IMR-90 (cell line): ENCODE measurements at regions not wholly inside any gene's neighbourhood (a gene's known extent, or its start where the extent isn't known, plus 50 kb on each side); places are given as distances from the start of the nearest gene placed in this dataset.

Experiments
- ATAC-seq: fragments of 200-7000 bp; cut with Tn5 transposase; 2 replicates; pipeline ENCODE4 v1.9.1; 2020; ENCODE audit warnings: low read depth, mild to moderate bottlenecking, moderate library complexity
- BruUV-seq: library from RNA; stranded (reverse); fragments of 400-500 nt; replicated peaks from 2 replicates; lab custom pipeline; 2021; lab: Mats Ljungman, UMichigan
- CTCF ChIA-PET: fragments of 300-600 bp; formaldehyde crosslinking; extraction: SDS; loops from one replicate; lab custom pipeline; 2021; ENCODE audit warnings: antibody characterized with exemption; lab: Yijun Ruan, JAX
- POLR2A ChIA-PET: fragments of 300-600 bp; sonication (Branson Sonifier 250); formaldehyde crosslinking; loops from one replicate; lab custom pipeline; 2022; ENCODE audit warnings: antibody characterized with exemption; ENCODE audit not compliant: unreplicated experiment; lab: Charles Lee
- DNase-seq: peaks from one replicate; pipeline ENCODE4 v3.0.0; 2013
- H2AFZ ChIP-seq: replicated peaks from 2 replicates; pipeline ENCODE3; 2013; ENCODE audit warnings: low read length, mild to moderate bottlenecking; ENCODE audit not compliant: poor library complexity
- H2AK5ac ChIP-seq: 2 replicates; pipeline ENCODE4 v1.6.1; 2013; ENCODE audit warnings: low read depth, low read length, inconsistent platforms
- H2AK9ac ChIP-seq: replicated peaks from 2 replicates; pipeline ENCODE3; 2013; ENCODE audit warnings: mild to moderate bottlenecking, low read depth, low read length, moderate library complexity; ENCODE audit not compliant: poor library complexity
- H2BK120ac ChIP-seq: 2 replicates; pipeline ENCODE4 v1.6.1; 2013; ENCODE audit warnings: low read depth, low read length, inconsistent platforms
- H2BK15ac ChIP-seq: 3 replicates; pipeline ENCODE4 v1.6.1; 2013; ENCODE audit warnings: low read depth, low read length, inconsistent platforms
- H2BK20ac ChIP-seq: 2 replicates; pipeline ENCODE4 v1.6.1; 2013; ENCODE audit warnings: low read depth, mild to moderate bottlenecking, inconsistent platforms, low read length, moderate library complexity
- H2BK5ac ChIP-seq: 2 replicates; pipeline ENCODE4 v1.6.1; 2013; ENCODE audit warnings: mild to moderate bottlenecking, low read depth, low read length, inconsistent platforms; ENCODE audit not compliant: poor library complexity, severe bottlenecking
- H3K14ac ChIP-seq: replicated peaks from 2 replicates; pipeline ENCODE4 v1.6.1; 2013; ENCODE audit warnings: low read depth, low read length, inconsistent platforms
- H3K18ac ChIP-seq: 2 replicates; pipeline ENCODE4 v1.6.1; 2013; ENCODE audit warnings: low read depth, low read length, control low read depth
- H3K23ac ChIP-seq: 2 replicates; pipeline ENCODE4 v1.6.1; 2013; ENCODE audit warnings: low read depth, low read length, inconsistent platforms
- H3K27ac ChIP-seq: 2 replicates; pipeline ENCODE4 v1.5.1; 2013; ENCODE audit warnings: mild to moderate bottlenecking, control low read depth, low read length; ENCODE audit not compliant: insufficient read depth
- H3K27me3 ChIP-seq: 2 replicates; pipeline ENCODE4 v1.6.1; 2013; ENCODE audit warnings: low read length; ENCODE audit not compliant: control insufficient read depth, insufficient read depth
- H3K36me3 ChIP-seq: 2 replicates; pipeline ENCODE4 v1.6.1; 2013; ENCODE audit warnings: low read length, mixed read lengths; ENCODE audit not compliant: control insufficient read depth, insufficient read depth
- H3K4ac ChIP-seq: 2 replicates; pipeline ENCODE4 v1.6.1; 2013; ENCODE audit warnings: low read depth, low read length, inconsistent platforms
- H3K4me1 ChIP-seq: 2 replicates; pipeline ENCODE4 v1.6.1; 2013; ENCODE audit warnings: low read length, mixed read lengths; ENCODE audit not compliant: control insufficient read depth, insufficient read depth
- H3K4me2 ChIP-seq: 2 replicates; pipeline ENCODE4 v1.6.1; 2013; ENCODE audit warnings: low read depth, mild to moderate bottlenecking, control low read depth, low read length, moderate library complexity
- H3K4me3 ChIP-seq: 2 replicates; pipeline ENCODE4 v1.5.1; 2013; ENCODE audit warnings: low read depth, mild to moderate bottlenecking, control low read depth, low read length, moderate library complexity; ENCODE audit not compliant: insufficient read depth
- H3K56ac ChIP-seq: 2 replicates; pipeline ENCODE4 v1.6.1; 2013; ENCODE audit warnings: low read length, inconsistent platforms; ENCODE audit not compliant: insufficient read depth; ENCODE audit errors: extremely low read depth
- H3K79me1 ChIP-seq, 2 experiments: 2 replicates each; pipeline ENCODE4 v1.6.1; 2013; ENCODE audit warnings: low read length in 2 of 2, inconsistent platforms in 1 of 2, low read depth in 1 of 2
- H3K9ac ChIP-seq: 2 replicates; pipeline ENCODE4 v1.6.1; 2013; ENCODE audit warnings: low read depth, low read length, control low read depth
- H3K9me1 ChIP-seq: 2 replicates; pipeline ENCODE4 v1.6.1; 2013; ENCODE audit warnings: low read length, inconsistent platforms; ENCODE audit not compliant: insufficient read depth
- H3K9me3 ChIP-seq: 2 replicates; pipeline ENCODE4 v1.6.1; 2013; ENCODE audit warnings: low read length; ENCODE audit not compliant: control insufficient read depth, insufficient read depth
- H4K20me1 ChIP-seq: 2 replicates; pipeline ENCODE4 v1.6.1; 2013; ENCODE audit warnings: low read length, inconsistent platforms; ENCODE audit not compliant: insufficient read depth
- H4K5ac ChIP-seq: 2 replicates; pipeline ENCODE4 v1.6.1; 2013; ENCODE audit warnings: mild to moderate bottlenecking, low read depth, low read length, control low read depth
- H4K8ac ChIP-seq, 2 experiments: 2 replicates each; pipeline ENCODE4 v1.6.1; 2013; ENCODE audit warnings: low read depth in 2 of 2, low read length in 2 of 2, control low read depth in 1 of 2, inconsistent platforms in 1 of 2
- H4K91ac ChIP-seq: 2 replicates; pipeline ENCODE4 v1.6.1; 2013; ENCODE audit warnings: low read depth, low read length, inconsistent platforms; ENCODE audit not compliant: insufficient read depth
- BHLHE40 ChIP-seq: fragments of 150-350 bp; IDR thresholded peaks from 2 replicates; pipeline ENCODE4 v1.6.1; 2016; ENCODE audit warnings: mild to moderate bottlenecking, low read depth, low read length
- FOS ChIP-seq: fragments of 150-350 bp; IDR thresholded peaks from 2 replicates; pipeline ENCODE4 v1.6.1; 2016; ENCODE audit warnings: low read depth, low read length
- MAFK ChIP-seq: IDR thresholded peaks from 2 replicates; pipeline ENCODE4 v1.6.1; 2012; ENCODE audit warnings: low read depth, low read length, improper control_type of control experiment
- MAZ ChIP-seq: IDR thresholded peaks from 2 replicates; pipeline ENCODE4 v1.6.1; 2012; ENCODE audit warnings: low read depth, mild to moderate bottlenecking, low read length, improper control_type of control experiment, moderate library complexity, borderline replicate concordance
- POLR2A ChIP-seq: IDR thresholded peaks from 2 replicates; pipeline ENCODE4 v1.6.1; 2012; ENCODE audit warnings: mild to moderate bottlenecking, low read depth, low read length
- SMC3 ChIP-seq: fragments of 150-350 bp; IDR thresholded peaks from 2 replicates; pipeline ENCODE4 v1.6.1; 2016; ENCODE audit warnings: low read depth, mild to moderate bottlenecking, antibody characterized with exemption, low read length, moderate library complexity
- WGBS, 2 experiments: methylation state at CpG; one replicate each; pipeline versions ENCODE4 v1.1.5 to v1.1.7; 2013; ENCODE audit warnings: missing lambda C conversion rate in 2 of 2; ENCODE audit not compliant: insufficient read length in 1 of 2; ENCODE audit errors: extremely low coverage in 2 of 2; 5-methylcytosine and 5-hydroxymethylcytosine counted together
- dilution Hi-C: fragments of 300-500 bp; cut with HindIII; formaldehyde crosslinking; loops from one replicate; pipeline ENCODE4 v1.14.3; 2018; ENCODE audit warnings: low sequenced_read_pairs; ENCODE audit not compliant: unreplicated experiment
- in situ Hi-C: fragments of 300-500 bp; cut with MboI; formaldehyde crosslinking; loops from 3 replicates; pipeline ENCODE4 v1.14.3; 2019; ENCODE audit warnings: low sequenced_read_pairs, inconsistent platforms, mixed read lengths
- intact Hi-C: fragments of 100-400 bp; cut with micrococcal nuclease; formaldehyde crosslinking; loops from 2 replicates; pipeline ENCODE4 v1.10.0; 2022
- TF ChIP-seq, protein P1 (sequence below): fragments of 150-350 bp; IDR thresholded peaks from 2 replicates; pipeline ENCODE4 v1.6.1; 2017; ENCODE audit warnings: mild to moderate bottlenecking, antibody characterized with exemption, low read length, low read depth

GRCh38 chr1:55536545-55536865 lies 321.3 kb upstream of the USP24 start:
- H3K4me2 ChIP-seq: peak overlapping the region; percentile 19
- dilution Hi-C loops (no loop called here), in situ Hi-C loops (no loop called here)

More at GRCh38 chr1:55536545-55536865, 321.3 kb upstream of the USP24 start:
- no peak overlapping the region for H2BK5ac ChIP-seq
- H3K18ac ChIP-seq: peak overlapping the region; percentile 89
- H3K9ac ChIP-seq: peak overlapping the region; percentile 57; the same call in 1 of the 2 replicates
- H4K5ac ChIP-seq: peak overlapping the region; percentile 80
- H2BK15ac ChIP-seq: 0 out of 3 replicates have a peak overlapping the region, but pooled peaks have one; percentile 0
- H3K9me3 ChIP-seq: no peaks in the 10 kb centered on the region
- H3K23ac ChIP-seq: no peak overlapping the region; the same call in 1 of the 2 replicates
- CTCF ChIA-PET: no interaction called here
- no TSS peak for BruUV-seq
- H3K4me3 ChIP-seq: no peak overlapping the region
- H4K20me1 ChIP-seq: no peaks in the 10 kb centered on the region
- H3K4me1 ChIP-seq: 0 out of 2 replicates have a peak, but pooled peaks cover 2% of the 10 kb centered on the region
- DNase-seq (no peak), ATAC-seq (no peak)
- H3K36me3 ChIP-seq: no peaks in the 10 kb centered on the region
- no CpG with 5 or more reads among the region's 2 CpGs for whole genome bisulfite sequencing, 2 experiments
- H3K27me3 ChIP-seq: no peaks in the 10 kb centered on the region
- TF ChIP-seq BHLHE40 (no peak), MAFK (no peak), MAZ (no peak), SMC3 (no peak), POLR2A (no peak), FOS (no peak)
- TF ChIP-seq, protein P1, sequence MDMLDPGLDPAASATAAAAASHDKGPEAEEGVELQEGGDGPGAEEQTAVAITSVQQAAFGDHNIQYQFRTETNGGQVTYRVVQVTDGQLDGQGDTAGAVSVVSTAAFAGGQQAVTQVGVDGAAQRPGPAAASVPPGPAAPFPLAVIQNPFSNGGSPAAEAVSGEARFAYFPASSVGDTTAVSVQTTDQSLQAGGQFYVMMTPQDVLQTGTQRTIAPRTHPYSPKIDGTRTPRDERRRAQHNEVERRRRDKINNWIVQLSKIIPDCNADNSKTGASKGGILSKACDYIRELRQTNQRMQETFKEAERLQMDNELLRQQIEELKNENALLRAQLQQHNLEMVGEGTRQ: no peak
- H2AFZ ChIP-seq: no peak overlapping the region
- 0 out of 2 replicates have a peak overlapping the region, but pooled peaks have one; percentile 17 for H3K14ac ChIP-seq
- no peaks in the 10 kb centered on the region for H3K79me1 ChIP-seq
- no peak overlapping the region for H2AK9ac ChIP-seq
- H2BK120ac ChIP-seq: 0 out of 2 replicates have a peak overlapping the region, but pooled peaks have one; percentile 17
- no peak overlapping the region for H4K8ac ChIP-seq
- no peak overlapping the region for H3K4ac ChIP-seq
- POLR2A ChIA-PET: no interaction called here
- peak overlapping the region; percentile 49; the same call in 1 of the 2 replicates for H3K27ac ChIP-seq
- no peak overlapping the region for H3K56ac ChIP-seq
- H3K9me1 ChIP-seq: no peaks in the 10 kb centered on the region
- no peak overlapping the region for H4K91ac ChIP-seq
- H2BK20ac ChIP-seq: no peak overlapping the region
- intact Hi-C loops: no loop called here
- H2AK5ac ChIP-seq: no peak overlapping the region
